ENCODE measurements at regions not wholly inside any gene's neighbourhood (a gene's known extent, or its start where the extent isn't known, plus 50 kb on each side); places are given as distances from the start of the nearest gene placed in this dataset.

GRCh38 chr12:125193376-125194152 lies 128.3 kb downstream of the AACS start:
- TF ChIP-seq CTCF (IDR thresholded peaks at IDR 0.05; ENCODE audit: insufficient read depth, low read length, poor library complexity, severe bottlenecking) (no peak), EZH2phosphoT487 (conservative IDR thresholded peaks at IDR 0.05; ENCODE audit: low read length) (no peak)
